HUES6 (cell line): ENCODE measurements at regions not wholly inside any gene's neighbourhood (a gene's known extent, or its start where the extent isn't known, plus 50 kb on each side); places are given as distances from the start of the nearest gene placed in this dataset.
"Not testable (repeated sequence)": the region's sequence is repeated elsewhere in the genome, so short reads cannot be mapped to it uniquely, and the experiment has no call there.

Source experiments
- H3K27ac ChIP-seq: 2 replicates; pipeline ENCODE4 v1.7.0; 2013; ENCODE audit warnings: low read depth, mild to moderate bottlenecking, low read length, inconsistent platforms
- H3K27me3 ChIP-seq: 2 replicates; pipeline ENCODE4 v1.6.1; 2013; ENCODE audit warnings: low read length; ENCODE audit not compliant: control insufficient read depth, insufficient read depth
- H3K36me3 ChIP-seq: 2 replicates; pipeline ENCODE4 v1.6.1; 2013; ENCODE audit warnings: low read length; ENCODE audit not compliant: control insufficient read depth, insufficient read depth
- H3K4me1 ChIP-seq: 2 replicates; pipeline ENCODE4 v1.6.1; 2013; ENCODE audit warnings: low read length; ENCODE audit not compliant: control insufficient read depth, insufficient read depth
- H3K4me3 ChIP-seq: 2 replicates; pipeline ENCODE4 v1.5.1; 2013; ENCODE audit warnings: low read depth, low read length
- H3K9ac ChIP-seq: one replicate; pipeline ENCODE4 v1.6.1; 2013; ENCODE audit warnings: mild to moderate bottlenecking, low read length
- H3K9me3 ChIP-seq: 2 replicates; pipeline ENCODE4 v1.6.1; 2013; ENCODE audit warnings: low read depth, low read length; ENCODE audit not compliant: control insufficient read depth, insufficient read depth

GRCh38 chr17:37859451-37859850 is 64.8 kb upstream of the TBC1D3K start:
- Histone ChIP-seq H3K9me3 (peaks cover 29% of the 10 kb centered on the region), H3K27ac (no peak overlapping the region), H3K9ac (no peak overlapping the region)

GRCh38 chr17:37858391-37858790 is 65.8 kb upstream of the TBC1D3K start:
- not testable (repeated sequence) for H3K27me3 ChIP-seq, H3K9ac ChIP-seq, H3K4me1 ChIP-seq, H3K36me3 ChIP-seq, H3K27ac ChIP-seq, H3K4me3 ChIP-seq
- peaks cover 29% of the 10 kb centered on the region for H3K9me3 ChIP-seq

More at GRCh38 chr17:37859451-37859850, 64.8 kb upstream of the TBC1D3K start:
- Histone ChIP-seq H3K27me3 (no peaks in the 10 kb centered on the region), H3K4me1 (no peaks in the 10 kb centered on the region), H3K36me3 (no peaks in the 10 kb centered on the region), H3K4me3 (no peak overlapping the region)

- H3K36me3 ChIP-seq, result no peaks in the 10 kb centered on the region
- no peak overlapping the region for H3K9ac ChIP-seq
- H3K27ac ChIP-seq, result no peak overlapping the region
- peaks cover 29% of the 10 kb centered on the region for H3K9me3 ChIP-seq
- no peaks in the 10 kb centered on the region for H3K27me3 ChIP-seq
- no peaks in the 10 kb centered on the region for H3K4me1 ChIP-seq
- H3K4me3 ChIP-seq, result no peak overlapping the region
Observed at GRCh38 chr17:37856245-37856644, 68.0 kb upstream of the TBC1D3K start.

GRCh38 chr17:37849617-37849972 is 74.6 kb upstream of the TBC1D3K start:
- no peak overlapping the region for H3K9ac ChIP-seq
- no peaks in the 10 kb centered on the region for H3K9me3 ChIP-seq
- H3K36me3 ChIP-seq, result no peaks in the 10 kb centered on the region
- H3K27ac ChIP-seq, result no peak overlapping the region
- no peaks in the 10 kb centered on the region for H3K4me1 ChIP-seq
- H3K27me3 ChIP-seq, result no peaks in the 10 kb centered on the region
- H3K4me3 ChIP-seq, result no peak overlapping the region

GRCh38 chr17:37848690-37849616 is 75.3 kb upstream of the TBC1D3K start:
- H3K27me3 ChIP-seq, result no peaks in the 10 kb centered on the region
- no peak overlapping the region for H3K27ac ChIP-seq
- no peaks in the 10 kb centered on the region for H3K9me3 ChIP-seq
- H3K4me3 ChIP-seq, result no peak overlapping the region
- no peak overlapping the region for H3K9ac ChIP-seq
- no peaks in the 10 kb centered on the region for H3K36me3 ChIP-seq
- H3K4me1 ChIP-seq, result no peaks in the 10 kb centered on the region

- H3K4me3 ChIP-seq, result no peak overlapping the region
- H3K27me3 ChIP-seq, result no peaks in the 10 kb centered on the region
- no peak overlapping the region for H3K27ac ChIP-seq
- H3K9ac ChIP-seq, result no peak overlapping the region
- no peaks in the 10 kb centered on the region for H3K4me1 ChIP-seq
- no peaks in the 10 kb centered on the region for H3K9me3 ChIP-seq
- no peaks in the 10 kb centered on the region for H3K36me3 ChIP-seq
Observed at GRCh38 chr17:37847811-37848331, 76.3 kb upstream of the TBC1D3K start.

GRCh38 chr17:37847102-37847501 is 77.1 kb upstream of the TBC1D3K start:
- no peaks in the 10 kb centered on the region for H3K36me3 ChIP-seq
- no peak overlapping the region for H3K9ac ChIP-seq
- no peak overlapping the region for H3K4me3 ChIP-seq
- H3K27me3 ChIP-seq, result no peaks in the 10 kb centered on the region
- no peak overlapping the region for H3K27ac ChIP-seq
- no peaks in the 10 kb centered on the region for H3K9me3 ChIP-seq
- H3K4me1 ChIP-seq, result no peaks in the 10 kb centered on the region

GRCh38 chr17:37844977-37845293 is 79.3 kb upstream of the TBC1D3K start:
- no peaks in the 10 kb centered on the region for H3K4me1 ChIP-seq
- H3K4me3 ChIP-seq, result no peak overlapping the region
- no peaks in the 10 kb centered on the region for H3K9me3 ChIP-seq
- no peaks in the 10 kb centered on the region for H3K27me3 ChIP-seq
- H3K27ac ChIP-seq, result no peak overlapping the region
- H3K36me3 ChIP-seq, result no peaks in the 10 kb centered on the region
- H3K9ac ChIP-seq, result no peak overlapping the region

- H3K36me3 ChIP-seq, result no peaks in the 10 kb centered on the region
- peak overlapping the region; percentile 43 for H3K4me3 ChIP-seq
- no peak overlapping the region for H3K27ac ChIP-seq
- no peaks in the 10 kb centered on the region for H3K27me3 ChIP-seq
- H3K9ac ChIP-seq, result no peak overlapping the region
- no peaks in the 10 kb centered on the region for H3K4me1 ChIP-seq
- H3K9me3 ChIP-seq, result no peaks in the 10 kb centered on the region
Observed at GRCh38 chr17:37844158-37844976, 79.8 kb upstream of the TBC1D3K start.

- Histone ChIP-seq H3K27me3 (no peaks in the 10 kb centered on the region), H3K4me3 (no peak overlapping the region), H3K9ac (no peak overlapping the region), H3K4me1 (no peaks in the 10 kb centered on the region), H3K36me3 (no peaks in the 10 kb centered on the region), H3K27ac (no peak overlapping the region), H3K9me3 (no peaks in the 10 kb centered on the region)
Observed at GRCh38 chr17:37842401-37842800, 81.8 kb upstream of the TBC1D3K start.

- no peaks in the 10 kb centered on the region for H3K9me3 ChIP-seq
- no peaks in the 10 kb centered on the region for H3K27me3 ChIP-seq
- H3K4me3 ChIP-seq, result no peak overlapping the region
- no peaks in the 10 kb centered on the region for H3K4me1 ChIP-seq
- no peak overlapping the region for H3K9ac ChIP-seq
- H3K36me3 ChIP-seq, result no peaks in the 10 kb centered on the region
- no peak overlapping the region for H3K27ac ChIP-seq
Observed at GRCh38 chr17:37841232-37841631, 83.0 kb upstream of the TBC1D3K start.
